NCI-H1105 treated with DMSO at 0.1 percent for 48 hours (cell line): ENCODE measurements at regions not wholly inside any gene's neighbourhood (a gene's known extent, or its start where the extent isn't known, plus 50 kb on each side); places are given as distances from the start of the nearest gene placed in this dataset.
"Not testable (repeated sequence)": the region's sequence is repeated elsewhere in the genome, so short reads cannot be mapped to it uniquely, and the experiment has no call there.

ENCODE experiments used
- DNase-seq: peaks from one replicate; lab custom pipeline; 2025; lab: John Stamatoyannopoulos, UW

DNA sequence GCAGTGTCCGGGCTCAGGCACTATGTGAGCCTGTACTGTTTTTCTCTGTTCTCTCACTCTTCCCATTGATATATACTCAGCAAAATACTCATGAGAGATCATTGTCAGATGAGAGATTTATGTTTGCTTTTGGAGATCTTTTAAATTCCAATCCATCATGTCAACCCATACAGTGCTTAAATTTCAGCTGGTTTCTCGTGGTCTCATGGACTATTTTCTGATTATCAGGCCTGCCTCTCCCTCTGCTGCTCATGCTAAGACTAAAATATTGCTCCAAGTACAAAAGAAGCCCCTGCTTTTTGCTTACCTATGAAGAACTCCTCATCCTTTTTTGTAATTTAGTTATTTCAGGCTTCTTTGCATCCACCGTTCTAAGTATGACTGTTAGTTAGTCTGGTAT, 547.2 kb downstream of the KCNJ2 start:
- DNase-seq: no peak

DNA sequence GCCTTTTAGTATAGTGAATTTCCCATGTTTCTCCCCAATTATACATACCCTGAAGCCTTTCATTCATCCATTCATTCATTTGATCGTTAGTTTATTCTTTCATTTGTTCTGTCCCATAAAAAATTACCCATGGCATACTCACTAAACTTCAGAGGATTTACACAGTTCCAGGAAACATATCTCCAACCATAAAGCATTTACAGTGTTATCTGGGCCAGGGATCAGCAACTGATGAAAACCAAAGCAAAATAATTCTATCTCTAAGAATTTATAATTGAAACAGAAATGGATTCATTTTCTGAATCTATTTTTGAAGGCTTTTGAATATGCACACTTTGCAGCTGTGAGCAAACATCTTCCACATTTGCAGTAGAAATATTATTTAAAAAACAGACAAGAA, 547.7 kb downstream of the KCNJ2 start:
- DNase-seq: no peak

DNA sequence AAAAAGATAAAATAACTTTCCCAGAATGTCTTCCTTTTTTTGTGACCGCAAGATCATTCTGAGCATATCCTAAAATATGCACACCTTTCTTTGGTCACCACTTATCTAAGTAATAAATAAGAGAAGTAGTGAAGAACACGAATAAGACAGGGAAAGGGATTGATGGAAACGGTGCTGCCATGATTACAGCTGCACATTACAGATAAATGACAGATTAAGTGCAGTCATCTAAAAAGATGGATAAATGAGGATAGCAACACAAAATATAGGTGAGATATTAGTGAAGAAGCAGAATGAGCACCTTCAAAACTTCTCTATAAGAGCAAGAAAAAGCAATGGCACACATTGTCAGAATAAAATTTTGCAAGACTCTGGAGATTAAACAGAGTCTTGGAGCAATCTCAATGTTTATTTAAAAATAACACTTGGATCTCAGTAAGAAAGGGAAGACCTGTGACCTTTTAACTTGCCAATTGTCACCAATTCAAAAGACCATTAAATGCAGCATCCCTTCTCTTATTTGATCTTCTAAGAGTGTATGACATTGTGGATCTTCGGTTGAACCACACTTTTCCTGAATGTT, 567.1 kb downstream of the KCNJ2 start:
- no peak for DNase-seq

DNA sequence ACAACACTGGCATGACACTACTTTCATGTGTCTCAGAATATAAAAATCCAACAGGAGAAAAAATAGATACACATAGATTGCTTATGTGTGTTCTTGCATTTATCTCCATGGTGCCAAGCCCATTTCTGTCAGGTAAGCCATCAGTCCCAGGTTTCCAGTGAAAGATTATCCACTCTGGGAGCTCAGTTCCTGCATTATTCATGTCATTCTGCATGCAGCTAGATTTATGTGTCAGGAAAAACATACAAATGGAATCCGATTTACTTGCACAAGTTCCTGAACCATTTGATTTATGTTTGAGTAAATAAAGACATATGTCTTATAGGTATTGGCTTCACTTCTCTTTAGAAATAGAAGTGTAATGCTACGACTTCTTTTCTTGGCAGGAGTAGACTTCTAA, 569.7 kb downstream of the KCNJ2 start:
- DNase-seq: no peak

DNA sequence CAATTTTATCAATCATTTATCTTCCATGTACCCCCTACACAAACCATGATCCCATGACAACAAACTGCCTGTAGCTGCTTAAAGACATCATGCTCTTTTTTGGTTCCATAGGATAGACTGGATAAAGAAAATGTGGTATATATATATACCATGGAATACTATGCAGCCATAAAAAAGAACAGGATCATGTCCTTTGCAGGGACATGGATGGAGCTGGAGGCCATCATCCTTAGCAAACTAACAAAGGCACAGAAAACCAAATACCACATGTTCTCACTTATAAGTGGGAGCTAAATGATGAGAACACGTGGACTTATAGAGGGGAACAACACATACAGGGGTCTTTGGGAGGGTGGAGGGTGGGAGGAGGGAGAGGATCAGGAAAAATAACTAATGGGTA, 577.2 kb downstream of the KCNJ2 start:
- DNase-seq: not testable (repeated sequence)

DNA sequence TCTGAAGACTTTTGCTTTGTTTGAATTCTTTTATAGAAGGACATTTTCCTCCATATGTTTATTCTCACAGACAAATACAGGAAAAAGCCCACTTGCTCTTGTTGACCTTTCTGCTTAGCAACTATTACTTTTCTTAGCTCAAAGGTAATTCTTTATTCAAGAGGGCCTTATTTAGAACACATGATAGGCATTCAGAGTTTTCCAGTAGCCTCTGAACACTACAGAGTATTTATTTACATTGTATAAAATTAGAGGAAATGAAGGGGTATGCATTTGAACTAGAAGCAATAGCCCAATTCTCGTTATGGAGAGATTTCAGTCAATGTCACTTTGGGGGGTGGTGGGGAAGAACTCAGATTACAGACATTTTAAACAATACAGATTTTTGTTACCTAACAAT, 581.7 kb downstream of the KCNJ2 start:
- no peak for DNase-seq

DNA sequence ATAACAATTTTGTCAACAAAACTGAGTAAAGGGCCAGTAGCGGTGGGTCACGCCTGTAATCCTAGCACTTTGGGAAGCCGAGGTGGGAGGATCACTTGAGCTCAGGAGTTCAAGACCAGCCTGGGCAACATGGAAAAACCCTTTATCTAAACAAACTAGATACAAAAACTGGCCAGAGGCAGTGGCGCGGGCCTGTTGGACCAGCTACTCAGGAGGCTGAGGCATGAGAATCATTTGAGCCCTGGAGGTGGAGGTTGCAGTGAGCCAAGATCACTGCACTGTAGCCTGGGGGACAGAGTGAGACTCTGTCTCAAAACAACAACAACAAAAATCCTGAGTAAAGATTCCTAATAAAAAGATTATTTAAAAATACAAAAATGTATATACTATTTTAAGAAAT, 583.1 kb downstream of the KCNJ2 start:
- not testable (repeated sequence) for DNase-seq

DNA sequence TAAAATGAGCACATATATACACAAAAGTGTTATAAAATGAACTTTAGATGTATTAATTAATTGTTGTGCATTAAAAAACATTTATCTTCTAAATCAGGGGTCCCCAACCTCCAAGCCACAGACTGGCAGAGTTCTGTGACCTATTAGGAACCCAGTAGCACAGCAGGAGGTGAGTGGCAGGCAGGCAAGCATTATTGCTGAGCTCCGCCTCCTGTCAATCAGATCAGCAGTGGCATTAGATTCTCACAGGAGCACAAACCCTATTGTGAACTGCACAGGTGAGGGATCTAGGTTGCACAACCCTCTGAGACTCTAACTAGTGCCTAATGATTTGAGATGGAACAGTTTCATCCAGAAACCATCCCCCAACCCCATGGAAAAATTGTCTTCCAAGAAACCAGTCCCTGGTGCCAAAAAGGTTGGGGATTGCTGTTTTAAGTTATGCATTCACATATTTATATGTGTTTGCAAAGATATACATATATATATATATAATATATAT, 583.7 kb downstream of the KCNJ2 start:
- no peak for DNase-seq

DNA sequence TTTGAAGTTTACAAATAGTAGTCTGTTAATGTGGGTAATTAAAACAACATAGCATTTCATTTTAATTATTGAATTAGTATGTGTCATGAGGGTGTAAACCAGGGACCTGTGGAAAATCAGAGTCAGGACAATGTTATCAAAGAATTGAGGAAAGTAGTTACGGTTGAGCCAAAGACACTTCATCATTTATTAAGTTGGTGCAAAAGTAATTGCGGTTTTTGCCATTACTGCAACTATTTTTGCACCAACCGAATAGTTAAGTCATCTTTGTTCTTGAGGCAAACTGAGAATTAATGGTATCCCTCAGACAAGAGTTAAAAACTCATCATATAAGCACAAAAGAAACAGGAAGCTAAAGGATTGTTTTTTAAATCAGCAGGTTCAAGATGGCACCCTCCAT, 593.7 kb downstream of the KCNJ2 start:
- DNase-seq: no peak

DNA sequence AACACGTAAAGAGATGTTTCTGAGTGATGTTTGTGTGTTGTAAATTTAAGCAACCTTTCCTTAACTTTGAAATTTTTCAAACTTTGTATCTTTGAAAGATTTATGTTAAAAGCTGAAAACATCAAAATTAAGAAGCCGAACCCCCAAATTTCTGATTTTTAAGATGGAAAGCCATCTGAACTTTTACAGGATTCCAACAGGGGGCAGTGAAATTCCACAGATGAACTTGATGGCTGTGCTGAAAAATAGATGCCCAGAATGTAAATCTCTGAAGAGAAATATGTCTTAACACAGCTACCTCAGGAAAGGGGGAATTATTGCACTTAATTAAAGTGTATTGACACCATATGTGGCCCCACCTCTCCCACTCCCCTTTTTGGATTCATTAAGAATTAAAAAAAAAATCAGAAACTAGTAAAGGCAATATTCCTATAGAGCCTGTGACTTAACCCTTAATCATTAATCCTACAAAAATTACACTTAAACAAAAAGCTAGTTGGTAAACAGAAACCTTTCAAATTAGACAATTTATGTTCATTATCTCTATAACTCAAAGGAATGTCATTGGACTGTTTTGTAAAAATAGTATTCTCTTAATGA, 597.9 kb downstream of the KCNJ2 start:
- DNase-seq: peak; percentile 55

DNA sequence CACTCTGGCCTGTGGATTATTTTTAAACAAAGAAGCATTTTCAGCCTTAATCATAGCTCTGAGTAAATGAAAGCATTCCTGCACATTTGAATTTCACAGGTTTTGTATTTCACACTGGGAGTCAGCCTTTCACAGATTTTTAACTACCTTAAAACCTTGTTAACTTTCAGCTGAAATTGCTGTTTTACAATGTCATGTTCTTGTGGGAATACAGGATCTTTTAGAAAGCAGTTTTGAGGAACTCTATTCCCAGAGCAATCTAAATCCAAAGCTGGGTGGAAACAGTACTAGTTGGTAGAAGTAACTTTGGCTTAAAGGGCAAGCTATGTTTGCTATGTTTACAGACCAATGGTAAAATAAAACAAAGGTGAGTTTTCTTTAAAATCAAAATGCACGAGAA, 600.6 kb downstream of the KCNJ2 start:
- no peak for DNase-seq

DNA sequence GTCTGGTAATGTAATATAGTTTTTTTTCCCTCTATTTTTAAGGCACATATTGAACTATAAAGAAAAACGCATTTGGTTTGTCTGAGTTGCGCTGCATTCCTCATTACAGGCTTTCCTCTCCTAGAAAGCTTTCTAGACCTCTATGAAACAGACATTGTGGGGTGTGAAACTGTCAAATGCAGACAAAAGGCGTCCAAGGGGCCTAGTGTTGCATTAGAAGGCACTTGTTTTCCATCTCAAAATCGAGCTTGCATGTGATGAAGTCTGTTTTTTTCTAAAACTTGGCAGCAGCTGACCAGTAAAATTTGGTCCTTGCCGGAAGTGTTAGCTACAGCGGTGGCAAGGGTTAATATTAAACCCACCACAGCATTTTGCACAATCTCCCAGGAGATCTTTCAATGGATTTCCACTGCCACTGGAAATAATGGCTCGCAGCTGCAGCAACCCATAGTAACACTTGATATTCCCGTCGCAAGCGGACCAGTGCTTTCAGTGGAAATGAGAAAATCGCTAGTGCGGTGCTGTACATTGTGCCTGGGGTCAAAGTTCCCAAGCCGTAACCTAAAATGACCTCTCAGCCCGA, 602.6 kb downstream of the KCNJ2 start:
- DNase-seq: no peak

DNA sequence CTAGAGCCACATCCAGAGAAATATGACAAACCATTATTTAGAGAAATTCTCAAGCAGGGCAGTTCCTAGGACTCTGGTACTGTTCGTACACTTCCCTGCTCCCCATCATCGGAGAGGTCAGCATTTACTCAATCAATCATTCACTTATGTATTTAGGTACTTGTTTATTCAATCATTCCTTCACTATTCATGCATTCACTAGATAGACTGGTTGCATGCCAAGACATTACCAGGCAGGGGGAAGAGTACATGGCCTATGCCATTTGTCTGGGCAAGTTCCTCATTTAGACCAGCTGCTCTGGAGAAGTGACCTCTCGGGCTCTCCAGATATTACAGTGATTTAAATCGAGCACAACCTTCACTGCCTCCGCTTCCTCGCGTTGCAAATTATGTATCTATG, 603.4 kb downstream of the KCNJ2 start:
- no peak for DNase-seq

DNA sequence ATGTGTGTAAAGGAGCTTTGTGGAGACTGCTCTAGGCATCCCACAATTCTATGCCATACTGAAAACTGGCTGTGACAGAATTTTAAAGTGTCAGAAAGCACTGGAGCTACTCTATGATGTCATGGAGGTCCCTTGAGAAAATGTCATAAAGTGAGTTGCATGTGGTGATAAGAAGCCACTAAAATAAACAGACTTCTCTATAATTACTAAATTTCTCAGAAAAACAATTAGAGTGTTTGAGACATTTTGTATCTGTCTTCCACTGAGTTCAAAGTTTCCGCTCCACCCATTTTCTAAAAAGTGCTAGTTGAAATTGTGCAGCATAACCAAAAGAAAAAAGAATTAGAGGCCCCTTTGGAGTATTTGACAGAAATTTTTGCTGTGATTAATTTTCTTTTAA, 603.9 kb downstream of the KCNJ2 start:
- no peak for DNase-seq

DNA sequence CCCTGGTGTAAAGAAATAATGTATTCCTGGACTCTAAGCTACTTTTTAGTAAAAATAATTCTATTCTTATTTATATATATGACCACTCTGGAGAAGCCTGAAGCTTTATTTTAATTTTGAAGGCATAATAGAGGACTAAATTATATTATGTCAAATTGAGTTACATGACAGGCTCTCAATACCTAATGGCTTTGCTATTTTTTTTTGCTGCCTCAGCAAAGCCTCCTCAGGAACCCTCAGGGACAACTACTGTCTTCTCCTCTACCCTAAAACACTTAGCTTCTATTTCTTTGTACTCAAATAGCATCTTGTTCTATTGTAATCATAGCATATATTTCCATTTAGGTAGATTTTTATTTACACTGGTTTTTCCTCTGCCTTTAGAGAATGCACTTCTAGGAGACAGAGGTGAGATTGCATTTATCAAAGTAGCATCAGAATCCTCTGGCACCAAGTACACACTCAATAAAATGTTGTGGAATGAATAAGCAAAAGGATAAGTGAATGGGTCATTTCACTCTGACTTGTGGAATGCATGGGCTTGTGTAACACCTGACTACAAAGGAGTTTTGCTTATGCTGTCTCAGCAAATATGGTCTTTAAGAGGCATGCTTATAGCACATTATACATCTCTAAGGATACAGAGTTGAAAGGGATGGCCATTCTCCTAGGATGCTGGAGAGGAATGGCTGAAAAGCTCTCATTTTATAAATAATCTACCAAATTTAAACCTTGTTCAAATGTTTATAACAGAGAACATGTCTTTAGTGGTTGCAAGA, 605.2 kb downstream of the KCNJ2 start:
- no peak for DNase-seq

DNA sequence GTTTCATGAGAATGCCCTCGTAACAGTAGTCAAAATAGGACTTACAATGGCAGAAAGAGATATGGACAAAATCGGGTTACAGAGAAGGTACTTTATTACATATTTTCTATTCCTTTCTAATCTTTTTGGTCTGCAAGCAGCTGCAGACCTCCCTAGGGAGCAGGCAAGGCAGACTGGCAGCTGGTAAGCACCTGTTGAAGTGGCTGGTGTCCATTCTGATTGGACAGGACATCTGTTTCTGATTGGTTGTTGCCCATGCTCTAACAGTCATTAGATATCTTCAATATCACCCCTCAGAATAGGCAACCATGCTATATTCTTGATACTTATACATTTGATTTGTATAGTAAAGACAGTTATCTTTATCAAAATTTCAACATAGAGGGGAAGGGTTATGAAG, 606.3 kb downstream of the KCNJ2 start:
- DNase-seq: peak; percentile 18

DNA sequence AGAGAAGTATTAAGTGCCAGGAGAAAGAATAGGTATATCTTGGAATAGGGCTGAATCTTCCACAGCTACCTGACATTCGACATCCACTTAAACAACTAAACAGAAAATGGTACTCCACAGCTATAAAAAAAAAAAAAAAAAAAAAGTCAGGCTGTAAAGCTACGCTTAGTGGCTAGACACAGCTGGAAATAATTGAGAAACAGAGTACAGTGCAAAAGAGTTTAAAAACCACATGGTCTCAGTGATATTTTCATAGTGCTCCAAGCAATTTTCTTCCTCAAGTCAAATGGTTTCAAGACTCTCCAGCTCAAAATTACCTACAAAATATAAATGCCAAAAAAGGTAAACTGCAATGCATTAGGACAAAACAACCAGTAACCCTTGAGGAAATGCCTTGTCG, 607.1 kb downstream of the KCNJ2 start:
- DNase-seq: no peak

DNA sequence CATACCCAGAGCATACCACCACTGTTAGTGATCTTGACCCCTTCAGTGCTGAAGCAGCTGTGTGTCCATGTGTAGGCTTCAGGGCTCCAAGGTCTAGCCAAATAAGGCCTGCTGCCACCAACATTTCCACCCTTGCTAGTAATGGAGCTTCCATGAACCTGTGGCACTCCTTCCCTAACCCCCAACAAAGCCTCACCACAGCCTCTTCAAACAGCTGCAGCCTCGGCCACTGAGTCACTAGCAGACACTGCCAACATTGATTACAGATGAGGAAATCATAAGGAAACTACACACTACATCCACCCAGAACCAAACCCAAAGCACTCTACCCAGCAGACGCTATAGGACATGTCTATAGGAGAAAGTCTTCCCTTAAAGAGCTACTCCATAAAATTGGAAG, 610.7 kb downstream of the KCNJ2 start:
- no peak for DNase-seq

DNA sequence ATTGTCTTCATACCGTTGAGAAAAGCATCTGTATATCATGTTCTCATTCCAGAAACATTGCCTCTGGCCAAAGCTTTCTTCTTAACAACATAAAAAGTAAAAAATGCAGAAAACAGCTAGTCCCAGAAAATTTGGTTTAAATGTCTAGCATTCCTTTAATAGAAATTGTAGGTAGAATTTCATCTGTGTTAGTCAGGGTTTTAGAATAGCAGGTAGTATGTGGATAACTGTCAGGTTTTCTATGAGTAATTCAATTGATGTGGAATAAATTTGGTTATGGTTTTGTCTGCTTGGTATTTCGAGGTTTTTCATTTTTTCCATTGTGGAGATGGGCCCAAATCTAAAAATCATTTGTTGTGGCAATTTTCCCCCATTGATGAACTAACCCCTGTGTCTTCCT, 616.7 kb downstream of the KCNJ2 start:
- no peak for DNase-seq

DNA sequence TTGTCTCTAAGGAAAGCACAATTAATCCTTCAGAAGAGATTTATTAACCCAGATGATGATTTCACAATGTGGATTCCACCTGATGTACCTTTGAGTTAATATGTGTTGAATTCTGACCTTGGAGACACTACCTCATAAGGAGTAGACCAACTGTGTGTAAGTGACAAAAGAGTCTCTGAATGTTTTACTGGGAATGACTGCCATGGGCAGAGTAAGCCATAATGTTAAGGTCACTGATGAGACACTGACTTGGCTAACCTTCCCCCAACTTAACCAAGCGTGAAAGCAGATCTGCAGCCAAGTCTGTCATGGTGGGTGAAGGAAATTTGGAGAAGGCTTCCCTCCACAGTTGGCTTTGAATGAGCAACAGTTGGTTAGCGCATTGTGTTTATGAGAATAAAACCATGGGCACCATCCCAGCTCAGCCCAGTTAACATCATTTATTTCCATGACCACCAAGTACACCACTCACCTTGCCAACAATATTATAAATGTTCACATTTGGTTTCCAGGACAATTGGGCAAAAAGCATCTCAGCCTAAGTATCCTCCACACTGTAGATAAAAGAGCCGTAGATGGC, 618.5 kb downstream of the KCNJ2 start:
- no peak for DNase-seq

DNA sequence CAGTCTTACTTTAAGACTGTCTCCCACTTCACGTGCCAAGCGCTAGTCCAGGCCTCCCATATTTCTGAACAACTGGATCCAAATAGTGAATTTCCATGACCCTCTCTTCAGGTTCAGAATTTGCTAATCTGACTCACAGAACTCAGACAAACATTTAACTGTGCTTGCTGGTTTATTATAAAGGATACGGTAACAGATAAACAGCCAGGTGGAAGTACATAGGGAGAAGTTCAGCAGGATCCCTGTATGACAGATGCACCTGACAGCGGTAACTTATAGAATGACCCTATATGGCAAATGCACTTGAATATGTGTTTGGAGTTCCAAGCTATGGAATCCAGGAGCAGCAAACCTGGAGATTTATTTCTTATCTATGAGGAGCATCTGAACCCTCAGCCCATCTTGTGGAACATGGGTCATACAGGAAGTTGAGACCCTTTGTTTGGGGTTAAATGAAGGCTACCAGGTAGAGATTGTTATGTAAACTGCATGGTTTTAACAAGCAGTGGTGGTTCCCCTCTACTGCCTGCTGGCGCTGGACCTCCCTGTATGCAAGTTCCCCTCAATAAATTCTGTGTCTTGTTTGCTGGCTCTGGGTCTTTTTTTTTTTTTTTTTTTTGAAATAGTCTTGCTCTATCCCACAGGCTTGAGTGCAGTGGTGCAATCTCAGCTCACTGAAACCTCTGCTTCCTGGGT, 622.6 kb downstream of the KCNJ2 start:
- DNase-seq: no peak

DNA sequence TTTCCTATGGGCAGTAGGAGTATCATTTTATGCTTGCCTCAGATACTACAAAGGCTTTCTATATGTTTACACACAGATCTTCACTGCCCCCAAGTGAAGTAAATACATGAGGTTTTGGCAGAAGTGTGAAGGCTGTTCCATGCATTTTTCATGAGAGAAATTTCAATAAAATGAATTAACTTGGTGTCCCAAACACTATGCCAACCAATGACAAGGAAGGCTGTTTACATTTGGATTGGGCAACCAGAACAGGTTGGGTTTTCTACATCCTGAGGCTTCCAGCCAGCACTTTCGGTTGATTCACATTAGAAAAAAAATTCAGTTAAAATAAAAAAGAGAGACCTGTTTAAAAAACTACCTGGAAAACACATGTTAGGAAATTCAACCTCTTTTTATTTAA, 625.4 kb downstream of the KCNJ2 start:
- no peak for DNase-seq
